ENCODE measurements at regions not wholly inside any gene's neighbourhood (a gene's known extent, or its start where the extent isn't known, plus 50 kb on each side); places are given as distances from the start of the nearest gene placed in this dataset.

DNA sequence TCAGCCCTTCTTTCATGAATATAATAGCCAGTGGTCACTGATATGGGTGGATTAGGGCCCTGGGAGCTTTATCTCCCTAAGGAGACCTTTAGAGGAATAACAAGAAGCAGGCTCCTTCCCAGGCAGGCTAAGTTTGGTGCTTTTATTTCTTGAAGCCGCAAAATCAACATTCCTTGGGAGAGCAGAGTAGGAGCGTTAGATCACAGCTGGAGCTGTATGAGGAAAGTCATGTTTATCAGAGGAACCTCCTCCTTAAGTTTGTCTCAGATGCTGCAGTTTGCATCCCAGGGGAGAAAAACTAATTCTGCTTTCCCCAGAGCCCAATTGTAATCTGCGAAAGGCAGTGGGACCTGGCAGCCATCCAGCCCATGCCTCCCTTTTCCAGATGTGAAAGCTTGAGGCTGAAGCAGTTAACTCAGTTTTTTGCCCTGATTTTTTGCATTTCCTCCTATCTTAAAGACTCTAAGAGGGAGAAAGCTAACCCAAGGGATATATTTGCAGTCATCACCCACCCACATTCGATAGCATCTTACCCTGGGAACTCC is 186.0 kb upstream of the FRMPD4 start:
- no peaks in the 10 kb centered on the region for H3K36me3 ChIP-seq
- no peak for DNase-seq (ENCODE audit: low spot score in 2 of 2)
- H3K27ac ChIP-seq = no peak overlapping the region
- no peak overlapping the region for H3K4me3 ChIP-seq
- TF ChIP-seq CTCF (IDR thresholded peaks at IDR 0.05) = no peak
- H3K27me3 ChIP-seq = no peaks in the 10 kb centered on the region
- no peaks in the 10 kb centered on the region for H3K9me3 ChIP-seq
- intact Hi-C loops (cut with DNase I) = no loop called here
- H3K4me1 ChIP-seq = no peaks in the 10 kb centered on the region

DNA sequence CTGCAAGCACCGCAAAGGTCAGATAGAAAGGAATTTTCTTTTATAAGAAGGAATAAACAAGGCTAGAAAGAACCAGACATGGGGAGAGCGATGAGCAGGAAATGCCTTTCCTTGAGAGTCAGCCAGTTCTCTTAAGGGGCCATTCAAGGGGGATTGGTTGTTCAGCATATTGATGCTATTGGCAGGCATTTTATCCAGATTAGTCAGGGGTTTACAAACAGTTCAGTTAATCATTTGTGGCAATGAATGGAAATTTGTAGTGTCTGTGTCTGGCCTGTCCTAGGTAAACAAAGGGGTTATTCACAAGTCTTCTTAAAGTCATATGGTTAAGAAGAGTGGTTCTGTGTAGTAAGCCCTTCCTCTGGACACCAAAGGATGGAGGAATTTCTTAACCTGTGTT is 184.7 kb upstream of the FRMPD4 start:
- no peaks in the 10 kb centered on the region for H3K36me3 ChIP-seq
- no peaks in the 10 kb centered on the region for H3K27me3 ChIP-seq
- DNase-seq (ENCODE audit: low spot score in 2 of 2) = no peak
- intact Hi-C loops (cut with DNase I) = no loop called here
- no peak overlapping the region for H3K4me3 ChIP-seq
- H3K4me1 ChIP-seq = no peaks in the 10 kb centered on the region
- no peak overlapping the region for H3K27ac ChIP-seq
- no peak for TF ChIP-seq CTCF (IDR thresholded peaks at IDR 0.05)
- H3K9me3 ChIP-seq = no peaks in the 10 kb centered on the region

GRCh38 chrX:11954176-11954575 is 184.1 kb upstream of the FRMPD4 start:
- no peaks in the 10 kb centered on the region for H3K36me3 ChIP-seq

DNA sequence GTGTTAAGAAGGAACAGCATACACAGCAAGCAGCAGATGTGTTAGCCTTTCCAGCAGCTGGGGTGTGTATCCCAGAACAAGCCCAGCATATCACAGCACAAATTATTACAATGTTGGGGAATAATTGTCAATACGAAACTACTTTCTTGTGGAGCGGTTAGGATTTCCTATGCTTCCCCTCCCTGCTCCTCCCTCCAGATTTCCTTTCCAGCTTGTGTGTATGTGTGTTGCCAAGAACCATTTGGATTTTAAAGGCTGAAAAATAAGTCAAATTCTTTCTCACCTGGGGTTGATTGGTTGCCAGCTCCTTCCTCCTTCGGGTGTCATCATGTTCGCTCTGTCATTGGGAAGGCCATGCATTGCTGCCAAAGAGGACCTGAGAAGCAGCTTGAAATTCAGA is 178.2 kb upstream of the FRMPD4 start:
- intact Hi-C loops (cut with DNase I) = no loop called here
- Histone ChIP-seq H3K9me3 (no peaks in the 10 kb centered on the region), H3K27ac (no peak overlapping the region), H3K27me3 (no peaks in the 10 kb centered on the region), H3K4me3 (no peak overlapping the region), H3K4me1 (no peaks in the 10 kb centered on the region), H3K36me3 (no peaks in the 10 kb centered on the region)
- TF ChIP-seq CTCF (IDR thresholded peaks at IDR 0.05) = no peak
- no peak for DNase-seq (ENCODE audit: low spot score in 2 of 2)

More at GRCh38 chrX:11954176-11954575, 184.1 kb upstream of the FRMPD4 start:
- Histone ChIP-seq H3K4me3 (no peak overlapping the region), H3K9me3 (no peaks in the 10 kb centered on the region), H3K27me3 (no peaks in the 10 kb centered on the region), H3K27ac (no peak overlapping the region), H3K4me1 (no peaks in the 10 kb centered on the region)
- no peak for TF ChIP-seq CTCF (IDR thresholded peaks at IDR 0.05)
- intact Hi-C loops (cut with DNase I) = no loop called here
- no peak for DNase-seq (ENCODE audit: low spot score in 2 of 2)

DNA sequence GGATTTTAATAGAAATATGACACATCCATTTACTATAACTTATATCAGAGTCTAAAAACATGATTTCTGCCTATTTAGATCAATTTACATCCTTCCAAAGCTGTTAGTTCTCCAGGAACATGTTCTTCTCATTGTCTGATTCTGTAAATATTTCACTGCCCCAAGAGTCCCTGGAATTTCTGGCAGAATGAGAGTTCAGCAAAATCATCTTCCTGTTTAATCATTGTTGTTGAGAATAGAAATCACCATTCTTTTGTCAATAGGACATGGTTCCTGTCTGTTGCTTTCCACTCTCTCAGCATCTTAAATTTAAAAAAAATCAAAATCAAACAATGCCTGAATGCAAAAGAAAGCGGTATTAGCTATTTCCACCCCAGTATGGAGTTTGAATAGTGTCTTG is 172.8 kb upstream of the FRMPD4 start:
- TF ChIP-seq CTCF (IDR thresholded peaks at IDR 0.05) = no peak
- H3K9me3 ChIP-seq = no peaks in the 10 kb centered on the region
- no peaks in the 10 kb centered on the region for H3K36me3 ChIP-seq
- no peaks in the 10 kb centered on the region for H3K27me3 ChIP-seq
- no peak for DNase-seq (ENCODE audit: low spot score in 2 of 2)
- intact Hi-C loops (cut with DNase I) = no loop called here
- H3K4me1 ChIP-seq = no peaks in the 10 kb centered on the region
- no peak overlapping the region for H3K27ac ChIP-seq
- H3K4me3 ChIP-seq = no peak overlapping the region

All from ascending aorta (tissue), 2 donors.